Fibroblast of mammary gland (primary cell): ENCODE measurements at regions not wholly inside any gene's neighbourhood (a gene's known extent, or its start where the extent isn't known, plus 50 kb on each side); places are given as distances from the start of the nearest gene placed in this dataset.

Experiments
- DNase-seq: peaks from one replicate; pipeline ENCODE4 v3.0.0-alpha.2; 2010; ENCODE audit warnings: low read depth
- H3K4me3 ChIP-seq: 2 replicates; pipeline ENCODE4 v1.5.1; 2011; ENCODE audit warnings: low read depth, mild to moderate bottlenecking, low read length, moderate library complexity; ENCODE audit not compliant: control insufficient read depth
- TF ChIP-seq, protein P1 (sequence below): conservative IDR thresholded peaks from 2 replicates; pipeline ENCODE4 v1.5.1; 2011; ENCODE audit warnings: low read depth, low read length, inconsistent platforms; ENCODE audit not compliant: control insufficient read depth, insufficient read depth

DNA sequence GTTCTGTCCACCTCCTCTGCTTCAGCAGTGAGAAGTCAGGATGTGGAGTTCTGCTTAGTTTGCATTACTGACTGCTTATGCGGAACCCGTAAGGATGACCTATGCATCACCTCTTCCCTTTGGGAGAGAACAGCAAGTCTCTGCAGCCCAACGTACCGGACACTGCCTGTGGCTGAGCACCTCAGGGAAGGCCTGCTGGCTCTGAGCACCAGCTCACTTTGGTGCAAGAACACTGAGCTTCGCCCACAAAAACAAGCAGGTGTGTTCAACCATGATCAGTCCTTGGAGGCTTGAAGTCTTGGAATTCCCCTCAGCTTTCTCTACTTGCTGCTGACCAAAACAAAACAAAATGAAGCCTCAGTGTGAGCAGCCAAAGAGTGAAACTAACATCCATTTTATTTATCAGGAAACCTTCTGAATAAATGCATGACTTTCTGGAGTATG is 52.7 kb upstream of the NCK2 start:
- H3K4me3 ChIP-seq, result no peak overlapping the region
- no peak for DNase-seq
- TF ChIP-seq, protein P1, sequence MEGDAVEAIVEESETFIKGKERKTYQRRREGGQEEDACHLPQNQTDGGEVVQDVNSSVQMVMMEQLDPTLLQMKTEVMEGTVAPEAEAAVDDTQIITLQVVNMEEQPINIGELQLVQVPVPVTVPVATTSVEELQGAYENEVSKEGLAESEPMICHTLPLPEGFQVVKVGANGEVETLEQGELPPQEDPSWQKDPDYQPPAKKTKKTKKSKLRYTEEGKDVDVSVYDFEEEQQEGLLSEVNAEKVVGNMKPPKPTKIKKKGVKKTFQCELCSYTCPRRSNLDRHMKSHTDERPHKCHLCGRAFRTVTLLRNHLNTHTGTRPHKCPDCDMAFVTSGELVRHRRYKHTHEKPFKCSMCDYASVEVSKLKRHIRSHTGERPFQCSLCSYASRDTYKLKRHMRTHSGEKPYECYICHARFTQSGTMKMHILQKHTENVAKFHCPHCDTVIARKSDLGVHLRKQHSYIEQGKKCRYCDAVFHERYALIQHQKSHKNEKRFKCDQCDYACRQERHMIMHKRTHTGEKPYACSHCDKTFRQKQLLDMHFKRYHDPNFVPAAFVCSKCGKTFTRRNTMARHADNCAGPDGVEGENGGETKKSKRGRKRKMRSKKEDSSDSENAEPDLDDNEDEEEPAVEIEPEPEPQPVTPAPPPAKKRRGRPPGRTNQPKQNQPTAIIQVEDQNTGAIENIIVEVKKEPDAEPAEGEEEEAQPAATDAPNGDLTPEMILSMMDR, result no peak

DNA sequence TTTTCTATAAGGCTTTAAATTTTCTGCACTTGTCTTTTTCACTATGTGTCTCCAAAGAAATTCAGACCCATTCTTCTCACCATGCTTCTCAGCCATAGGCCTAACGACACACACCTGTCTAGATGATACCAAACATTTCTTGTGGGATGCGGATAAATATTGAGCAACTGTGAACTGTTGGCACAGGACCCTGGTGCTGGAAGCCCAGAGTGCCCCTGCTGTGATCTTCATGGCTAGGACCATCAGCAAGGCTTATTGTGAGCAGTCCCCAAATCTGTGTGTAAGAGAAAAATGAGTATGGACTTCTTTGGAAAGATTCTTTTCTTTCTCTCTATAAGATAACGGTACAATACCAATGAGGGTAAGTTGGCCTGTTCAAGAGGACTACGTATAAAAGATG is 54.1 kb upstream of the NCK2 start:
- TF ChIP-seq, protein P1, result no peak
- DNase-seq, result no peak
- no peak overlapping the region for H3K4me3 ChIP-seq

DNA sequence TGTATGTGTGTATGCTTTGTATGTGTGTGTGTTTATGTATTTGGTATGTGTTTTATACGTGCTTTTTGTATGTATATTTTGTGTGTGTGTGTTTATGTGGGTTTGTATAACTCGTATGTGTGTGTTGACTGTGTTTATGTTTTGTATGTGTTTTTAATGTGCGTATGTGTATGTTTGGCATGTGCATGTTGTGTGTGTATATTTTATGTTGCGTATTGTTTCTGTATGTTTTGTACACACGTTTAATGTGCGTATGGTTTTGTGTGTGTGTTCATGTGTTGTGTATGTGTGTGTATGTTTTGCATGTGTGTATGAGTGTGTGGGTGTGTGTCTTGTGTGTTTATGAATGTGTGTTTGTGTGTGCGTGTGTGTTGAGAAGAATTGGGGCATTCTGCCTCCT is 55.2 kb upstream of the NCK2 start:
- H3K4me3 ChIP-seq, result no peak overlapping the region
- TF ChIP-seq, protein P1, result no peak
- no peak for DNase-seq

DNA sequence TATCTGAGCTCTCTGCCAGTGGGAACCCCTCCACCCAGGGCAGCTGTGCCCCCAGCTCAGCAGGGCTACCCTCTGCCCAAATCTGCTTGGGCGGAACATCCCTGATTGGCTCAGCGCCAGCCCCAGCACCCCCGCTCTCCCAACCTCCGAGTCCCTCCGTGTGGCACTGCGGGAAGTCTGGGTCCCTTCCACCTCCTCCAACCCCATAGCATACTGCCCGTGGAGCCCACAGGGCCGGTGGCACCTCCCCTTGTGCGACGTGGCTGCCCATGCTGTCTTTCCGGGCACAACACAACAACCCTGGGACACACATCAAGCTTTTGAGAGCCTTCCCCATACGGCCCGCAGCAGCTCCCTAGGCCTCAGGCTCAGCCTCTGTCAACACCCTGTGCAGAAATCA is 55.8 kb upstream of the NCK2 start:
- DNase-seq, result no peak
- no peak overlapping the region for H3K4me3 ChIP-seq
- TF ChIP-seq, protein P1, result no peak

DNA sequence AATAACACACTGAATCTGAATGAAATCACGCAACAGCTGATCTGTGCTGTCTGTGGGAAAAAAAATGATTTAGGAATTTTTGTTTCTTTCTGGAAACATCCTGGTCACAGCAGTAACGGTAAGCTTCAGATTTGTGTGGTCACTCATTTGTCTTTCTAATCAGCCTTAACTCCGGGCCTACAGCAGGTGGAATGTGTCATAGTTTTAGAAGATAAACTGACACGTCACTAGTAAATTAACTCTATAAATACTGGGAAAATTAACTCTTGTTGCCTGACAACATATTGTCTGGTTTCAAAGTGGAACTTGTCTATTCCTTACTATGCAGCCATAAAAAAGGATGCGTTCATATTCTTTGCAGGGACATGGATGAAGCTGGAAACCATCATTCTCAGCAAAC is 58.1 kb upstream of the NCK2 start:
- H3K4me3 ChIP-seq, result no peak overlapping the region
- TF ChIP-seq, protein P1, result no peak
- no peak for DNase-seq

DNA sequence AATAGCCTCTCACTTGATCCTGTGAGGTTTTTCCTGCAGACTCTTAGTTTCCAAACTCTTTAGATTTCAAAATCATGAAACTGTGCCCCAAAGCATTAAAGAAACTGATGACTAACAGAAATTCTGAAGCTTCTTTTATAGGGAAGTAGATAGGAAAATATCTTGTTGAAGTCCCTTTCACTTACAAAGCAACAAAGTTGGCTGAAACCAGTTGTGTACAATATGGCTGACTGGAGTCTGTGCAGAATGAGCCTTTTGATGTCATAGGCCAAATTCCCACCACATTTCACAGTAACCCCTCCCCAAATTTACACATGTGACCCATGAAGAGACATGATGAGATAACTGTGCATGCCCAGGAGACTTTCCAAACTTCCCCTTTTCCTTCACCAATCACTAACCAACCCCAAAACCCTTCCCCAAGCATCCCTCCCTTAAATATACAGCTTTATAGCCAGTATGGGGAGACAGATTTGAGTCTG is 61.7 kb upstream of the NCK2 start:
- no peak overlapping the region for H3K4me3 ChIP-seq
- no peak for DNase-seq
- TF ChIP-seq, protein P1, result no peak

DNA sequence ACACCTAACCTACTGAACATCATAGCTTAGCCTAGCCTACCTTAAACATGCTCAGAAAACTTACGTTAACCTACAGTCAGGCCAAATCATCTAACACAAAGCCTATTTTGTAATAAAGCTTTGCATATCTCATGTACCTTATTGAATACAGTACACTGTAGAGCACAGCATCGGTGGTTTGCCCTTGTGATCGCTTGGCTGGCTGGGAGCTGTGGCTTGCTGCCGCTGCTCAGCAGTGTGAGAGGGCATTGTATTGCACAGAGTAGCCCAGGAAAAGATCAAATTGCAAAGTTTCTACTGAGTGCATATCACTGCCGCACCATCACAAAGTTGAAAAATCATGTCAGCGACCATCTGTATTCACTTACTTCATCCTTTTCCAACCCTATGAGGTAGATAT is 62.3 kb upstream of the NCK2 start:
- no peak overlapping the region for H3K4me3 ChIP-seq
- DNase-seq, result no peak
- TF ChIP-seq, protein P1, result no peak
